ENCODE measurements at regions not wholly inside any gene's neighbourhood (a gene's known extent, or its start where the extent isn't known, plus 50 kb on each side); places are given as distances from the start of the nearest gene placed in this dataset.

- Histone ChIP-seq H3K79me2 (ENCODE audit: insufficient read depth, low read length) (no peaks in the 10 kb centered on the region), H3K4me3 (ENCODE audit: low read length, poor library complexity, severe bottlenecking) (no peak overlapping the region), H3K9ac (ENCODE audit: low read depth, low read length, poor library complexity, severe bottlenecking) (no peak overlapping the region), H3K4me1 (ENCODE audit: insufficient read depth, low read length, poor library complexity, severe bottlenecking) (no peaks in the 10 kb centered on the region), H2AFZ (ENCODE audit: low read length) (no peak overlapping the region), H3K4me2 (ENCODE audit: low read depth, low read length, poor library complexity, severe bottlenecking) (no peak overlapping the region), H3K9me3 (ENCODE audit: insufficient read depth, low read depth, low read length) (no peaks in the 10 kb centered on the region; the same call in 1 of the 2 replicates), H4K20me1 (ENCODE audit: insufficient read depth, low read length, poor library complexity, severe bottlenecking) (no peaks in the 10 kb centered on the region), H3F3A (ENCODE audit: low read depth) (no peaks in the 10 kb centered on the region), H3K27me3 (ENCODE audit: insufficient read depth, low read length, poor library complexity, severe bottlenecking) (no peaks in the 10 kb centered on the region), H3K9me2 (replicated peaks; ENCODE audit: low read depth, low read length) (no peaks in the 10 kb centered on the region), H3K36me3 (ENCODE audit: insufficient read depth, low read length) (no peaks in the 10 kb centered on the region)
- TF ChIP-seq, protein P1, sequence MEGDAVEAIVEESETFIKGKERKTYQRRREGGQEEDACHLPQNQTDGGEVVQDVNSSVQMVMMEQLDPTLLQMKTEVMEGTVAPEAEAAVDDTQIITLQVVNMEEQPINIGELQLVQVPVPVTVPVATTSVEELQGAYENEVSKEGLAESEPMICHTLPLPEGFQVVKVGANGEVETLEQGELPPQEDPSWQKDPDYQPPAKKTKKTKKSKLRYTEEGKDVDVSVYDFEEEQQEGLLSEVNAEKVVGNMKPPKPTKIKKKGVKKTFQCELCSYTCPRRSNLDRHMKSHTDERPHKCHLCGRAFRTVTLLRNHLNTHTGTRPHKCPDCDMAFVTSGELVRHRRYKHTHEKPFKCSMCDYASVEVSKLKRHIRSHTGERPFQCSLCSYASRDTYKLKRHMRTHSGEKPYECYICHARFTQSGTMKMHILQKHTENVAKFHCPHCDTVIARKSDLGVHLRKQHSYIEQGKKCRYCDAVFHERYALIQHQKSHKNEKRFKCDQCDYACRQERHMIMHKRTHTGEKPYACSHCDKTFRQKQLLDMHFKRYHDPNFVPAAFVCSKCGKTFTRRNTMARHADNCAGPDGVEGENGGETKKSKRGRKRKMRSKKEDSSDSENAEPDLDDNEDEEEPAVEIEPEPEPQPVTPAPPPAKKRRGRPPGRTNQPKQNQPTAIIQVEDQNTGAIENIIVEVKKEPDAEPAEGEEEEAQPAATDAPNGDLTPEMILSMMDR (conservative IDR thresholded peaks at IDR 0.05; ENCODE audit: low read length) = no peak
- no peak for TF ChIP-seq EZH2phosphoT487 (IDR thresholded peaks at IDR 0.05; ENCODE audit: borderline replicate concordance)
Observed at GRCh38 chr1:29599826-29600225, 363.5 kb downstream of the PTPRU start.

- H3K4me3 ChIP-seq (ENCODE audit: low read length, poor library complexity, severe bottlenecking) = no peak overlapping the region
- no peak overlapping the region for H3K4me2 ChIP-seq (ENCODE audit: low read depth, low read length, poor library complexity, severe bottlenecking)
- no peaks in the 10 kb centered on the region for H3K27me3 ChIP-seq (ENCODE audit: insufficient read depth, low read length, poor library complexity, severe bottlenecking)
- H2AFZ ChIP-seq (ENCODE audit: low read length) = no peak overlapping the region
- TF ChIP-seq EZH2phosphoT487 (IDR thresholded peaks at IDR 0.05; ENCODE audit: borderline replicate concordance) = no peak
- TF ChIP-seq, protein P1 (conservative IDR thresholded peaks at IDR 0.05; ENCODE audit: low read length) = no peak
- no peak overlapping the region for H3K9ac ChIP-seq (ENCODE audit: low read depth, low read length, poor library complexity, severe bottlenecking)
- no peaks in the 10 kb centered on the region for H4K20me1 ChIP-seq (ENCODE audit: insufficient read depth, low read length, poor library complexity, severe bottlenecking)
- no peaks in the 10 kb centered on the region for H3F3A ChIP-seq (ENCODE audit: low read depth)
- H3K4me1 ChIP-seq (ENCODE audit: insufficient read depth, low read length, poor library complexity, severe bottlenecking) = no peaks in the 10 kb centered on the region
- no peaks in the 10 kb centered on the region; the same call in 1 of the 2 replicates for H3K9me3 ChIP-seq (ENCODE audit: insufficient read depth, low read depth, low read length)
- H3K79me2 ChIP-seq (ENCODE audit: insufficient read depth, low read length) = no peaks in the 10 kb centered on the region
- no peaks in the 10 kb centered on the region for H3K9me2 ChIP-seq (replicated peaks; ENCODE audit: low read depth, low read length)
- no peaks in the 10 kb centered on the region for H3K36me3 ChIP-seq (ENCODE audit: insufficient read depth, low read length)
Observed at GRCh38 chr1:29599071-29599470, 362.7 kb downstream of the PTPRU start.

- no peak overlapping the region for H3K4me2 ChIP-seq (ENCODE audit: low read depth, low read length, poor library complexity, severe bottlenecking)
- H3K36me3 ChIP-seq (ENCODE audit: insufficient read depth, low read length) = no peaks in the 10 kb centered on the region
- H3K9me2 ChIP-seq (replicated peaks; ENCODE audit: low read depth, low read length) = no peaks in the 10 kb centered on the region
- H4K20me1 ChIP-seq (ENCODE audit: insufficient read depth, low read length, poor library complexity, severe bottlenecking) = no peaks in the 10 kb centered on the region
- no peaks in the 10 kb centered on the region for H3K27me3 ChIP-seq (ENCODE audit: insufficient read depth, low read length, poor library complexity, severe bottlenecking)
- no peak overlapping the region for H3K4me3 ChIP-seq (ENCODE audit: low read length, poor library complexity, severe bottlenecking)
- no peaks in the 10 kb centered on the region for H3K4me1 ChIP-seq (ENCODE audit: insufficient read depth, low read length, poor library complexity, severe bottlenecking)
- no peaks in the 10 kb centered on the region; the same call in 1 of the 2 replicates for H3K9me3 ChIP-seq (ENCODE audit: insufficient read depth, low read depth, low read length)
- no peak overlapping the region for H3K9ac ChIP-seq (ENCODE audit: low read depth, low read length, poor library complexity, severe bottlenecking)
- no peaks in the 10 kb centered on the region for H3K79me2 ChIP-seq (ENCODE audit: insufficient read depth, low read length)
- H2AFZ ChIP-seq (ENCODE audit: low read length) = no peak overlapping the region
- H3F3A ChIP-seq (ENCODE audit: low read depth) = no peaks in the 10 kb centered on the region
- TF ChIP-seq, protein P1 (conservative IDR thresholded peaks at IDR 0.05; ENCODE audit: low read length) = no peak
- TF ChIP-seq EZH2phosphoT487 (IDR thresholded peaks at IDR 0.05; ENCODE audit: borderline replicate concordance) = no peak
Observed at GRCh38 chr1:29597861-29598260, 361.5 kb downstream of the PTPRU start.
